GM20000 (cell line): ENCODE measurements at regions not wholly inside any gene's neighbourhood (a gene's known extent, or its start where the extent isn't known, plus 50 kb on each side); places are given as distances from the start of the nearest gene placed in this dataset.

ENCODE experiments used
- DNase-seq: peaks from one replicate; pipeline ENCODE4 v3.0.0; 2012; ENCODE audit warnings: low spot score
- TF ChIP-seq, protein P1 (sequence below): IDR thresholded peaks from 2 replicates; pipeline ENCODE4 v1.5.1; 2012; ENCODE audit warnings: mild to moderate bottlenecking, control low read depth; ENCODE audit errors: extremely low read depth, missing control alignments

DNA sequence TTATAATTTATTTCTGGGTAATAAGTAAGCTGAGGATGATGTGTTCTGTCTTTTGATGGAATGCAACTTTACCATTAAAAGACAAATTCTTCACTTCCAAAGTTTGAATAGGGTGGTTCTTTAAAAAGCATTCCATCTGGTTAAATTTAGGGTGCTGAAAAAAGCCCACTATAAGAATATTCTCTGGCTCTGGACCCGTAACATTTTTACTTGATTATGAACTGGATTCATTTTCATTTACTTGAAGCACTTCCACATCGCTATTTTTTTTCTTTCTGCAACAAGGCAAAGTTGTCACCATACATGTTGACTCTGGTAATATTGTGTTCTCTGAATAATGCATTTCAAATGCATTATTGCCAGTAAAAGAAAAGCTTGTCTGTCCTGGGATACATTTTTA is 344.6 kb downstream of the SATB2 start:
- DNase-seq: no peak
- TF ChIP-seq, protein P1, sequence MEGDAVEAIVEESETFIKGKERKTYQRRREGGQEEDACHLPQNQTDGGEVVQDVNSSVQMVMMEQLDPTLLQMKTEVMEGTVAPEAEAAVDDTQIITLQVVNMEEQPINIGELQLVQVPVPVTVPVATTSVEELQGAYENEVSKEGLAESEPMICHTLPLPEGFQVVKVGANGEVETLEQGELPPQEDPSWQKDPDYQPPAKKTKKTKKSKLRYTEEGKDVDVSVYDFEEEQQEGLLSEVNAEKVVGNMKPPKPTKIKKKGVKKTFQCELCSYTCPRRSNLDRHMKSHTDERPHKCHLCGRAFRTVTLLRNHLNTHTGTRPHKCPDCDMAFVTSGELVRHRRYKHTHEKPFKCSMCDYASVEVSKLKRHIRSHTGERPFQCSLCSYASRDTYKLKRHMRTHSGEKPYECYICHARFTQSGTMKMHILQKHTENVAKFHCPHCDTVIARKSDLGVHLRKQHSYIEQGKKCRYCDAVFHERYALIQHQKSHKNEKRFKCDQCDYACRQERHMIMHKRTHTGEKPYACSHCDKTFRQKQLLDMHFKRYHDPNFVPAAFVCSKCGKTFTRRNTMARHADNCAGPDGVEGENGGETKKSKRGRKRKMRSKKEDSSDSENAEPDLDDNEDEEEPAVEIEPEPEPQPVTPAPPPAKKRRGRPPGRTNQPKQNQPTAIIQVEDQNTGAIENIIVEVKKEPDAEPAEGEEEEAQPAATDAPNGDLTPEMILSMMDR: no peak

DNA sequence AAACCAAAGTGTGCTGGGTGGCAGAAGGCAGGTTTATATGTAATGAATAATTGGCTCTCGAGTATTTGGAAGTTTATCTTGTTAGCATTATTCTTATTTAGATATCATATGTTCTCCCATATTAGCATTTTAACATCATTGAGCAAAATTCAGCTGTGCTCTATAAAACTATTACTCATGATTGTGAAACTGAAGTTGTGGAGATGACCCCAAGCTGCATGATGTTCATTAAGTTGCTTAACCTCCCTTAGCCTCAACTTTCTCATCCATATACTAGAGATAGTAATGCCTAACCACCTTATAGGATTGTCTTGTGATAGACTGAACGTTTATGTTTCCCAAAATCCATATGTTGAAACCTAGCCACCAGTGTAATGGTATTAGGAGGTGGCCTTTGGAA is 346.3 kb downstream of the SATB2 start:
- no peak for DNase-seq
- TF ChIP-seq, protein P1: no peak

DNA sequence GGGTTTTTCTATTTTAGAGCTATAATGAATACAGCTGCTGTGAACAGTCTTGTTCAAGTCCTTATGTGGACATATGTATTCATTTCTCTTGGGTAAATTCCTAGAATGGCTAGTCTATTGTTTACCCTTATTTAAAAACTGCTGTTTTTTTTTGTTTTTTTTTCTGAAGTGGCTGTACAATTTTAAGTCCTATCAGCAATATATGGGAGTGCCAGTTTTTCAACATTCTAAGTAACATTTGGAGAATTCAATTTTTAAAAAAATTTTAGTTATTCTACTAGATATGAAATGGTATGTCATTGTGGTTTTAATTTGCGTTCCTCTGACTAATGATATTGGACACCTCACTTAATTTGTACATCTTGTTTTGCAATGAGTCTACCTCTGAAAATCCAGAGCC is 349.7 kb downstream of the SATB2 start:
- DNase-seq: no peak
- TF ChIP-seq, protein P1: no peak

DNA sequence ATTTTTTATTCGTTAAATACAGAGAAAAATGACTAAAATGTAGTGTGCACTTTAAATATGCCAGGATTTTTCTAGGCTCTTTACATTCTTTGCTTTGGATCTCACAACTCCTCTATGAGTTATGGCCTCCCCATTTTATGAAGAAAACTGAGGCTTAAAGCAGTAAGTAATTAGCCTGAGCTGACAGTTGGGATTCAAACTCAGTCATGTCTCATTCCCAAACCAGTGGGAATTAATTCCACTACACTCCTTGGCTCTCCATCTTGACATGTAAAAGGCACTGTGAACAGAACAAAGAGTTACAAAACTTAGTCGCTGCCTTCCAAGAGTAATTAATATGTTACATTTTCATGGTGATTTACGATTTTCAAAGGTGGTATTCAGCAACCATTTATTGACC is 351.9 kb downstream of the SATB2 start:
- TF ChIP-seq, protein P1: no peak
- no peak for DNase-seq

DNA sequence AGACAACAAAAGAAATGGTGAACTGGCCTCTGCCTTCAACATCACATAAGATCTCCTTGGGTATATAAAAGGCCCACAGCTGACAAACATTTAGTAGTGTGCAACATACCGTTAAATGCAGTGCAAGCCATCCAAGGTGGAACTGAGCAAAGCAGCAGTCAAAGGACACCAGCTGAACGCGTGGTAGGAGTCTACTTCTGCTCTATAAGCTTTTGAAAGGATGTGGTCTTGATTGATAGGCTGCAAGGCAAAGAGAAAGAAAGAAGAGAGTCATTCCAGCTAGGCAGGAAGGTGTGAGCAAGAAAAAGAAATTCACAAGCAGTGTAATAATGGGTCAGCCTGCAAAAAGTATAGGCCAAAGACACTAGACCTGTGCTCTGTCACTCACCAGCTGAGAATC is 356.3 kb downstream of the SATB2 start:
- no peak for DNase-seq
- TF ChIP-seq, protein P1: no peak

DNA sequence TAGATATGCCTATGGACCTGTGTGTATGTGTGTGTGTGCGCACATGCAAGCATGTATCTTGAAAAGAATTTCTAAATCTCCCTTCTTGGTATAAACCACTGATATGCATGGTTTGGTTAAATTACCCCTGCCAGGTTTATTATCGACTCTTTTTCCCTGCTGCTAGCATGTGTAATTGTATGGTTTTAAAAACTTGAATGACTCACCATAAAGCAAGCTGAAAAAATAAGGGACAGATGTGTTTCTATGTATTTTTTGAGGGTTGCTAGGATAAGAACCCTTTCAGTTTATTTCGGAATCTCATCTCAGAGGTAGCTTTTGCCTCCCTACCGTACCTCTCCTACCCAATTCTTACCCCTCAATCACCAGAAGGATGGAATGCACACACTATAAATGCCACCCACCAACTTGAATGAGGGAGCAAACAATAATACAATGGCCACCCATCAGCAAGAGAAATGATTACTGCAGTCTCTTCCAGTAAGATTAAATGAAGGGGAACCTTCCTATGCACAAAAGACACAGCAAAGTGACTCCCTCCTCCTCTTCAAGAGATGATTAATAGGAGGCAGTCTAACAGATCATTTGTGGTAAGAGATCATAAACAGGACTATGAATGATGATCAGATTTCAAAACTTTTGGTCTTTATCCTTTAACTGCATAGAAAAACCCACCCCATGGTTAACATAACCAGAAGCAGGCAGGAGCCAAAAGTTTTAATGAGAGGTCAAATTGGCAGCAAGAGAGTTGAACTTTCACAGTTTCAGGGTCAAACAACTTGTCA is 357.2 kb downstream of the SATB2 start:
- TF ChIP-seq, protein P1: no peak
- no peak for DNase-seq

DNA sequence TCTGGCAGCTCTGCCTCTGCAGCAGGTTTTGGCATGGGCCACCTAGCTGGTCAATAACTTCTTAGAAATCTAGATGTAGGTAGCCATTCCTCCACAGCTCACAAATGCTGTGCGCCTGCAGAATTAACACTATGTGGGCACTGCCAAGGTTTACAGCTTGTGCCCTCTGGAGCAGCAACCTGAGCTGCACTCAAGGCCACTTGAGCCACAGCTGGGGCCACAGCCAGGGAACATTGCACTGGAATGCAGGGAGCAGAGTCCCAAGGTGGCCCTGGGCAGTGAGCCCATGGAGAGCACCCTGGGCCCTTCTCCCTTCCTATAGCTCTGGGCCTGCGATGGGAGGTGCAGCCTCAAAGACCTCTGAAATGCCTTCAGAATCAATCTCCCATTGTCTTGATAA is 365.3 kb downstream of the SATB2 start:
- TF ChIP-seq, protein P1: no peak
- no peak for DNase-seq
